SHP77 (cell line): ENCODE measurements at regions not wholly inside any gene's neighbourhood (a gene's known extent, or its start where the extent isn't known, plus 50 kb on each side); places are given as distances from the start of the nearest gene placed in this dataset.

ENCODE experiments used
- DNase-seq, 2 experiments: peaks; one replicate each; lab custom pipeline; 2025; lab: John Stamatoyannopoulos, UW

- no peak for DNase-seq
These were observed 189.3 kb upstream of the CRY1 start for GRCh38 chr12:107282628-107283027.

- no peak for DNase-seq
These were observed 190.3 kb upstream of the CRY1 start for GRCh38 chr12:107283652-107284051.

- no peak for DNase-seq
These were observed 191.3 kb upstream of the CRY1 start for GRCh38 chr12:107284692-107285091.

GRCh38 chr12:107287436-107288413, 194.4 kb upstream of the CRY1 start:
- no peak for DNase-seq

- no peak for DNase-seq
These were observed 195.2 kb upstream of the CRY1 start for GRCh38 chr12:107288414-107289127.

GRCh38 chr12:107291018-107291417, 197.7 kb upstream of the CRY1 start:
- DNase-seq, result no peak

GRCh38 chr12:107296681-107297089, 203.3 kb upstream of the CRY1 start:
- no peak for DNase-seq

GRCh38 chr12:107302649-107303341, 209.4 kb upstream of the CRY1 start:
- no peak for DNase-seq

GRCh38 chr12:107304588-107305532, 211.5 kb upstream of the CRY1 start:
- no peak for DNase-seq

- DNase-seq, result no peak
These were observed 212.9 kb upstream of the CRY1 start for GRCh38 chr12:107306141-107306659.

GRCh38 chr12:107308310-107308709, 215.0 kb upstream of the CRY1 start:
- DNase-seq, result no peak

- no peak for DNase-seq
These were observed 215.7 kb upstream of the CRY1 start for GRCh38 chr12:107309020-107309419.

- no peak for DNase-seq
These were observed 217.3 kb upstream of the CRY1 start for GRCh38 chr12:107310621-107311020.

- no peak for DNase-seq
These were observed 218.3 kb upstream of the CRY1 start for GRCh38 chr12:107311682-107312081.

GRCh38 chr12:107317751-107318555, 224.6 kb upstream of the CRY1 start:
- DNase-seq, result no peak

GRCh38 chr12:107318556-107318805, 225.1 kb upstream of the CRY1 start:
- DNase-seq, result no peak

GRCh38 chr12:107318806-107319532, 225.6 kb upstream of the CRY1 start:
- no peak for DNase-seq

- no peak for DNase-seq
These were observed 226.2 kb upstream of the CRY1 start for GRCh38 chr12:107319533-107320032.

- DNase-seq, result no peak
These were observed 226.9 kb upstream of the CRY1 start for GRCh38 chr12:107320033-107320928.
